ENCODE measurements at regions not wholly inside any gene's neighbourhood (a gene's known extent, or its start where the extent isn't known, plus 50 kb on each side); places are given as distances from the start of the nearest gene placed in this dataset.
"Not testable (repeated sequence)": the region's sequence is repeated elsewhere in the genome, so short reads cannot be mapped to it uniquely, and the experiment has no call there.

GRCh38 chr12:105595440-105595839 lies 264.9 kb downstream of the C12orf75 start:
- no peak for FAIRE-seq

GRCh38 chr12:105596731-105597130 lies 266.2 kb downstream of the C12orf75 start:
- no peak for FAIRE-seq

DNA sequence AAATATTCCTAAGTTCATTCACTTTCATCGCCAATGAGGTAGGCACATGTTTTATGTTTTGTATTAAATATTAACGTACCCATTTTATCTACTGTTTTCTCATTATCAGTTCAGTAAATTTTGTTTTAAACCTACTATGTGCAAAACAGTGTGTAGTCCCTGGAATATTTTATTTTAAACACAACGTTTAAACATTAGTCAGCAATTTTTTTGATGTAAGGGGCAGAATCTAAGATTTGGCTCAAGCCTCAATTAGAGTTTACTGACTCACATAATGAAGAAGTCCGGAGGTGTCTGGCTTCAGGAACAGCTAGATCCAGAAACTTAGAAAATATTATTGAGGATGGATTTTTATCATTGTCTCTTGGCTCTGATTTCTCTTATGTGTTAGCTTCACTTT lies 267.5 kb downstream of the C12orf75 start:
- FAIRE-seq = no peak

DNA sequence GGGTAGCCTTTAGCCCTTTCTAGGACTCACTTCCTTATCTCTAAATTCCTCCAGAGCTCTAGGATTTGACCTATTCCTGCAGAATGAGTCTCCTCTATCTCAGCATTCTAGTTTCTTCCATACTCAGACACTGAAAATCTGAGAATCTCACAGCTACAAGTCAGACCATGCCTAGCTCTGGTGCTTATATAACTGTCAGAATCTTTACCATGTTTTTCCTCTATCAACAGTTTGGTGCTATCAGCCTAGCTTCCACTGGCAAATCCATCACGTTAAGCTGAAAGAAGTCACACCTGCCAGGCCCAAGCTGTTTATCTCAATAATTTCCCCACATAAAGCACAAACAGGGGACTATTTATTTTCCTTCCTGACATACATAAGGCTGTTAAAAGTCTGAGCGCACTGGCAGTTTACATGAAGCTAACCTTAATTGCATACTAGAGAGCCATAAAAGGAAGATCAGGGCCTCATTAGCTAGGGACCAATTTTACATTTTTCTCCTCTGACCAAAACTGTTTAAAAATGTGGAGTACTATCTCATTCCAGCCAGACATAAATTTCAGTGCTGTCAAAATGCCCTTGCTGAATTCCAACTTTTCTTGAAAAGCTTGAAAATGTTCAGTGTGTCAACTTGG lies 270.5 kb downstream of the C12orf75 start:
- FAIRE-seq = no peak

GRCh38 chr12:105602312-105602711 lies 271.8 kb downstream of the C12orf75 start:
- not testable (repeated sequence) for FAIRE-seq

- not testable (repeated sequence) for FAIRE-seq
Observed at GRCh38 chr12:105604281-105604680, 273.8 kb downstream of the C12orf75 start.

GRCh38 chr12:105606613-105607012 lies 276.1 kb downstream of the C12orf75 start:
- not testable (repeated sequence) for FAIRE-seq

DNA sequence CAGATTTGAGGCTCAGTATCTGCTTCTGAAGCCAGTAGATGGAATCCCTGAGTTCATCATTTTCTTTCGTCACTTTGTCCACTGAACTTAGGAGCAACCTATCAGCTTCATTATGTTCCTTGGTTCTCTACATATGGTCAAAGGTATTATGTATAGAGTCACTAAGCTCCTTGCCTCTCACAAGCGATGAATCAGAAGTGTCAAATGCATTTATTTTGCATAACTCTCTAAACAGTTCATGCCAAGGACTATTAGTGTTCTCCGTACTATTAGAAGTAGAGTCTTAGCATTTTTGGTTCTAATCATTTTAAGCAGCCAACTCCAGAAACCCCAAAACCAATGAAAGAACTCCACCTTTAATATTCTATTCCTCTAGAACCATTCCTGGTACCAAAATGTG lies 278.5 kb downstream of the C12orf75 start:
- FAIRE-seq = not testable (repeated sequence)

- FAIRE-seq = no peak
Observed at GRCh38 chr12:105610459-105610858, 280.0 kb downstream of the C12orf75 start.

DNA sequence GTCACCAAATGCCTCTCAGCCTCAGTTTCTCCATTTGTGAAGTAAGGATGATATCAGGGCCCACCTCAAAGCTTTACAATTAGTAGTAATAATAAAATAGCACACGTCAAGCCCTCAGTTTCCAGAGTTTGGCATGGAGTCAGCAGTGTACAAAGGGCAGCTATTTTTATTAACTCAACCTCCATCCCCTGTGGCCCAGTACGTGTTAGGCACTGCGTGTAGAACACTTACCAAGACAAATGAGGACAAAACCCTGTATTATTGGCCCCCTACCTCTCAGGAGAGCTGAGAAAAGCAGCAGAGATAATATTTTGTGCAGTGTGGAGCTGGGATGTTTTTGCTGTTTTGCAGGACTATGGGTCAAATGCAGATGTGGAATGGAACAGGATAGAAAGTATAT lies 280.8 kb downstream of the C12orf75 start:
- no peak for FAIRE-seq

DNA sequence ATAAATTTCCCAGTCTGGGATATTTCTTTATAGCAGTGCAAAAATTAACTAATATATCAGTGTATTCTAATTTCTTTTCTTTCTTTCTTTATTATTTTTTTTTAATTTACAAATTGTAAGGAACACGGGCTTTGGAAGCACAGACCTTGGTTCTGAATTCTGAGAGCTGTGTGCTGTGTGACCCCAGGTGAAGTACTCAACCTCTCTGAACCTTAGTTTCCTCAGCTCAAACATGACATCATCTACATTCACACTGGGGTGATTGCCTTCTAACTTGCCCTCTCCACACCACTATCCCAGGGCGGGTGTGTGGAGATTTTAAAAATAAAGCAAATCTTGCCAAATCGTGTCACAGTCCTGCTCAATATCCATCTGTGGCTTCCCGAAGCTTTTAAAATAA lies 282.8 kb downstream of the C12orf75 start:
- no peak for FAIRE-seq

DNA sequence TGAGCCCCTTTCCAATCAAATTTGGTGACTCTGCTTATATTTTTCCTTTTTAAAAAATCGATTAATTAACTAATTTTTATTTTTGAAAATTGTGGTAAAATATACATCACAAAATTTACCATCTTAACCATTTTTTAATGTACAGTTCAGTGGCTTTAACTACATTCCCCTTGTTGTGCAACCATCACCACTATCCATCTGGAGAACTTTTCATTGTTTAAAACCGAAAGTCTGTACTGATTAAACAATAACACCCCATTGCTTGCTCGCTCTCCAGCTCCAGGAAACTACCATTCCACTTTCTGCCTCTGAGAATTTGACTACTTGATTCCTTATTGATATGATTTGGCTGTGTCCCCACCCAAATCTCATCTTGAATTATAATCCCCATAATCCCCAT lies 283.4 kb downstream of the C12orf75 start:
- FAIRE-seq = no peak

DNA sequence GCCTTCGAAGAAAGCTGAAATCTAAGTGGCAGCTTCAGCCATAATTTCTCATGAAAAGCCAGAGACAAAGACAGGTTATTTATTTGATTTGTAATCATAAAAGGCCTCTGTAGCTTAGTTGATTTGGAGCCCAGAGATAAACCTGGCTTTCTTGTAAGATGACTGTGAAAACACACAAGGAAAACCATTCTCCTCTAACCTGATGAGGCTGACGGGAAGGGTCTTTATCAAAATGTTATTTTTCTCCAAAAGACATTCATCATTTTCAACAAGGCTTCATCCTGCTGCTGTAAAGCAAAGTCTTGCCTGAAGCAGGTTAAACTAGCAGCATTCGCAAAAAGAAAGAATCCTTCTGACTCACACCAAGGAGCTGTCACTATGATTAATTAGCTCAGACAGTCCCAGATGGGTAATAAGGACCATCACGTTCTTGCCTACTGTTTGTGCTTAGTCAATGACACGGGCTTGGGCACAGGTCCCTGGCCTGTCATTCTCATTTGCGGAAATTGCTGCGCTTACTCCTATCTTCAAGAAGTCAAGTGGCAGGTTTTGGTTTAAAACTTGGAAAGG lies 286.6 kb downstream of the C12orf75 start:
- FAIRE-seq = no peak

DNA sequence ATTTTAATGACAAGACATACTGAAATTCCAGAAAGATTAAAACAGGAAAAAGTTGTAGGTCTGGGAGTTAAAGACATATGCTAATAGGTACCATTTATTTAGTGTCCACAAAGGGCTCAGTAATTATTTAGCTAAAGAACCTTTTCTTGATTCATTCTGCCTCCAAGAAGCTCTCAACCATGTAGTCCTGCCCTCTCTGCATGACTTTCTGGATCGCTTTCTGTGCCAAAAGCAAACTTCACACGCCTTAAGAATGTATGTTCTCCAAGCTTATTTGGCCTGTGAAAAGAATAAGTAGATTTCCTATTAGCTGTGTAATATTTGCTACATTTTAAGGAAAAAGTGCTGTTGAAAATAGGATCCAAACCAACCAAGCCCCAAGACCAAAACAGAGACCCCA lies 291.7 kb downstream of the C12orf75 start:
- FAIRE-seq = no peak

DNA sequence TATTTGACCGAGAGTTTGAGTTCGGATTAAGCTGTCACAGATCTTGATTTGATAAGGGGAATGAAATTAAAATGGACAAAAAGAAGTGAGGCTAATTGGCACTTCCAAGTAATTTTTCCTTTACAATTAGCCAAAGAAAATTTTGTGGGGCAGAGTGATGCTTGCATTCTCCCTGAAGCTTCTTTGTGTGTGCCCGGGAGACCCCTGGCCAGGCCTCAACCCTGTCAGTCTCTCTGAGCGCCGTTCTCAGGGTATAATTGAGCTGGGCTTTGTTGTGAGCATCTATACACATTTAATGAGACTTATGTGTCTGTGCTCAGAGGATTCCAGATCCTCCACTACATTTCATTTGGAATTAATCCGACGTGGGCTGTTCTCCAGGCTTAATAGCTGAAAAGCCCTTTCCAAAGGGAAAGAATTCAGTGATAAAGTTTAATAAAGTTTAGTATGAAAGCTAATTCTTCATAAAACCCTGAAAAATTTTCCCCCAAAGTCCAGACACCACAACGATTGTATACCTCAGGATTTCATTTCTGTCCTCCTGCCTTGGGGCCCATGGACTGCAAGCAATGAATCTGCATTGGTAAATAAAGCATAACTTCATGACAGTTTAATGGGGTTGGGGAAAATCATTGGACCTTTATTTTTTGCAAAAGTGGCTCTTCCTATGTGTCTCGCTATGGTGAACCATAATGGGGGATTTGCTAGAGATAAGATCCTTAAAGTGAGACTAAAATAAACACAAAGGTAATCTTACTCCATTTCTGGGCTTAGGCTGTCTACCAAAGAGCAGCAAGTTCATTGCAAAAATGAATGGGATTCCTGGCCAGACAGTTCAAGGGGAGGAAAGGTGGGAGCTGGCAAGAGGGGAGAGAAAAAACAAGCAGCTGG lies 292.6 kb downstream of the C12orf75 start:
- FAIRE-seq = no peak

- FAIRE-seq = no peak
Observed at GRCh38 chr12:105626653-105627052, 296.2 kb downstream of the C12orf75 start.

- FAIRE-seq = no peak
Observed at GRCh38 chr12:105637470-105637869, 307.0 kb downstream of the C12orf75 start.

DNA sequence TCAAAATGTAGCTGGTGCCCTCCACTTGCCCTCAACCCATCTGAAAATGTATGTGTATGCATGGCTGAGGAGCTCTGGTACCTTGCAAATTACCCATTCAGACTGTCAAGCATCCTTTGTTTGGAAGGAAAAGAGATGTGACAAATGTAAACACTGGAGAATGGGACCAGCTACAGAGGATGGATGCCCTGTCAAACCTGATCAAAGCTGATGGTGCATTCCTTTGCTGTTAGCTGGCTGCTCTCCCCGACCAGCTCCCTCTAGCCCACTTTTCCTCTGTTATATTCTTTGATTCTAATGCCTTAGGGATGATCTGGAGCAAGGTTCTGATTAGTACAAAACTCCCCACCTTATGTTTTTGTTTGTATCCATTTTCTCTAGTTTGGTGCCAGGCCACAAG lies 310.3 kb downstream of the C12orf75 start:
- no peak for FAIRE-seq

DNA sequence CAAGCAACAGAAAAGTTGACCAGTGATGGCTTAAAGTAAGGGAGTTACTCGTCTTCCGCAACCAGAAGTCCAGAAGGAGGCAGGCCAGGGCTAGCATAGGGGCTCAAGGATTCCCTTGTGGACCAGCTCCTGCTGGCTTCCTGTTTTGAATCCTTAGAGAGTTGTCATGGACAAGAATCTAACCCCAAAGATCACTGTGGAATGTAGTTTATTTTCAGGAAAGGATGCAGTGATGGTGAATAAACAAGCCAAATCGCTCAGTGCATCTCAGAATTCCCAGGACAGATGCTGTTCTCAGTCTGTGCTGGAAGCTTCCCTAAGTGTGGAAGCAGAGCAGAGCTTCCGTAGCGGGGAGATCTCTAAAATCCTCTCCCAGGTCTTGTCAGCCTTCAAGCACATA lies 311.3 kb downstream of the C12orf75 start:
- no peak for FAIRE-seq

DNA sequence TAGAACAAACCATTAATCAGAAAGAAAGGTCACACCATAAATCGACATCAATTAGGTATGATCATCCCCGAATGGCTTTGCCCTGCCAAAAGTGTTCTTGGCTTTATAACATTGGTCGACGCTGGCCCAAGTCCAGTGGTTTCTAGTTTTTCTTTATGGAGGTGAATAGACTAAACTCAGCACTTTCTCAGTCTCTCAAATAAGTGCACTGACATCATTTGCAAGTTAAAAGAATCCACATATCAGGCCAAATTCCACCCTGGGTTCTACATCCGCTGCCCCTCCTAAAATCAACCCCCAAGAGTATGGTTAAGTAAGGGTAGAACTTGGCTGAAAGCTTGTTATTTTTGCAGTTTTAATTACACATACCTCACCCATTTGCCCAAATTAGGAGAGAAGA lies 314.3 kb downstream of the C12orf75 start:
- no peak for FAIRE-seq

DNA sequence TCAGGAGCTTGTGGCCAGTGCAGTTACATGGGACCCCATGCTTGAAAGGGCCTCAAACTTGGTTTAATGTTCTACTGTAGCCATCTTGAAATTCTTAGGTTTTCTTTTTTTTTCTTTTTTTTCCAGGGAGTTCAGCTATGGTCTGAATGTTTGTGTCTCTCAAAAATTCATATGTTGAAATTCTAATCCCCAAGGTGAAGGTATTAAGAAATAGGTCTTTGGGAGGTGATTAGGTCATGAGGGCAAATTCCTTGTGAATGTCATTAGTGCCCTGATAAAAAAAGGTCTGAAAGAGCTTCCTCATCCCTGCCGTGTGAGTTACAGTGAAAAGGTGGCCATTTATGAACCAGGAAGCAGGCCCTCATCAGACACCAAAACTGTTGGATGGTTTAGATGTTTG lies 324.1 kb downstream of the C12orf75 start:
- no peak for FAIRE-seq

GRCh38 chr12:105658389-105658788 lies 327.9 kb downstream of the C12orf75 start:
- no peak for FAIRE-seq

GRCh38 chr12:105659355-105660075 lies 329.0 kb downstream of the C12orf75 start:
- FAIRE-seq = no peak
